ENCODE measurements at regions not wholly inside any gene's neighbourhood (a gene's known extent, or its start where the extent isn't known, plus 50 kb on each side); places are given as distances from the start of the nearest gene placed in this dataset.

DNA sequence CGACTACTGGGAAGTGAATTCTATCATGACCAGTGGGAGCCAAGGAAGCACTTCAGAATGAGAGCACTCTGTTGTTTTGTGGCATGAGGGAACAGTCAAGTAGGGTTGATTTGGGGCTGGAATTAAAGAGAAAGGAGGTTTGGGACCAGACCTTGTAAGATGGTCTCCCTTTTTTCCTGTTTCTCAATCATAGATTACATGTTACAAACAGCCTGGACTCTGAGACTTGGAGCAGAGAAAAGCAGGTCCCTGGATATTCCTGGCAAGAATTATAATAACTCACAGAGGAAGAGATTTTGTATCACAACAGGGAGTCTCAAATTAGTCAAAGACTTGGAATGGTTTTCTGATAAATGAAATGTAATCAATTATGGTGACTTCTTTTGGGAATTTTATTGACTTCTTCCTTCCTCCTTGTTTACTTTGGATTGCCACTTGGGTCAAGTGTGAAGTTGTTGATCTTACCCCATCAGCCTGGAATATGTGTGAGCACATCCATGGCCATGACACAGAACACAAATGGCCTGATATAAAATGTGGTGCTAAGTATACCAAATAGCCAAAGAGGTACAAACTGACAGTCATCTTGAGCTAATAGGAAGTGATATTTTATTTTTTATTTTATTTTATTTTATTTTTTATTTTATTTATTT, 131.0 kb upstream of the OSMR start:
- no peaks in the 10 kb centered on the region for H3K27me3 ChIP-seq
- WGBS, 2 donors, result 24 to 29% methylated on average over 1 of the region's 1 CpG
- no peak for TF ChIP-seq CTCF (IDR thresholded peaks at IDR 0.05)
- H3K4me3 ChIP-seq, result no peak overlapping the region
- intact Hi-C loops (cut with DNase I), result no loop called here
- FAIRE-seq, result no peak
- H3K36me3 ChIP-seq, result no peaks in the 10 kb centered on the region
- H3K4me1 ChIP-seq, result no peaks in the 10 kb centered on the region
- no peak for DNase-seq
- H3K27ac ChIP-seq, result no peak overlapping the region
- ATAC-seq, result no peak
- H3K9me3 ChIP-seq, result no peaks in the 10 kb centered on the region

DNA sequence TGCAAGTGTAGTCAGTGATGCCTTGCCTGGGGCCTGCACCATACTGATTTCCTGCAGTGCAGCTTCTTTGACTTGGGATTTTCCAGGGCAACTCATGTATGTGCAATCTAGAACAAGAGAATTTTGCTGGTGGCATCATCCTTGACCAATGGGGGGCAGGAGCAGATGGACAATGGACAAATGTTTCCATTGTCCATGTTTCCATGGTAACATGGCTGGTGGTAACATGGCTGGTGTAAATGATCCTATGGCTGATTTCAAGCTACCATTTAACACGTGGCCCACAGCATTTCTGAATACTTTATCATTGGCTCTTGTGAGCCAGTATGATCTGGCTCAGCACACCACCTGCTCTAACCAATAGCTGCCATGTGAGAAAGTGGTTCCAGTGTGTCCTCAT, 130.1 kb upstream of the OSMR start:
- no peaks in the 10 kb centered on the region for H3K27me3 ChIP-seq
- DNase-seq (no peak), ATAC-seq (no peak), FAIRE-seq (no peak)
- H3K4me3 ChIP-seq, result no peak overlapping the region
- no peaks in the 10 kb centered on the region for H3K9me3 ChIP-seq
- no peak for TF ChIP-seq CTCF (IDR thresholded peaks at IDR 0.05)
- H3K4me1 ChIP-seq, result no peaks in the 10 kb centered on the region
- 76 to 93% methylated on average over 1 of the region's 1 CpG for WGBS, 2 donors
- H3K36me3 ChIP-seq, result no peaks in the 10 kb centered on the region
- intact Hi-C loops (cut with DNase I), result no loop called here
- no peak overlapping the region for H3K27ac ChIP-seq

- Histone ChIP-seq H3K4me3 (no peak overlapping the region), H3K27ac (no peak overlapping the region), H3K27me3 (no peaks in the 10 kb centered on the region), H3K36me3 (no peaks in the 10 kb centered on the region), H3K9me3 (no peaks in the 10 kb centered on the region), H3K4me1 (no peaks in the 10 kb centered on the region)
- FAIRE-seq, result no peak
- TF ChIP-seq CTCF (IDR thresholded peaks at IDR 0.05), result no peak
- DNase-seq, result no peak
- no peak for ATAC-seq
- intact Hi-C loops (cut with DNase I), result no loop called here
- WGBS, 2 donors, result 61 to 68% methylated on average over 5 of the region's 5 CpGs
These were observed 129.3 kb upstream of the OSMR start for GRCh38 chr5:38716516-38716915.

DNA sequence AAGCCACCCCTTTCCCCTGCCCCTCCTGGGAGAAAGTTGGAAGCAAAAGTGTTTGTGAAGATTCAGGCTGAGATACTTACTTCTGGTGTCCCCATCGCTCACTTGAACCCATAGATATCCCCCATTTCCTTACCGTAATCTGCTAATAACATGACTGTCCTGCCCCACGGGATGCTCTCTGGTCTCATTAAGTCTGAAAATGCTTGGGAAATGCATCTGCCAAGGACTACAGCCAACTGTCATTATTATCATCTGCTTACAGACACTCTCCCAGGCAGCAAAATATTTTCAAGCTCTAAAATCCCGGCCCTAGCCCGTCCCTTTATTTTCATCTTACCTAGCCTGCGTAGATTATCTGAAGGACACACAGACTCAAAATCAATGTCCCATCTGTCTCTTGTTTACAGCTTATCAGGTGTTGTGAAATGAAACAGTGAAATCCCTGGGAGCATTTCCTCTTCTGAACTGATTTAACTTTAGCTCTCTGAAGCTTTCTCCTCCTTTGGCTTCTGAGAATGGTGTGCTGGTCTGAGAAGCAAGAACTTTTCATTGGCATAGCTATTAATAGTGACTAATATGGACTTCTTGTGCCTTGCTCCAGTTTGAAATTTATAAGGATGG, 126.9 kb upstream of the OSMR start:
- FAIRE-seq, result no peak
- Histone ChIP-seq H3K27ac (no peak overlapping the region), H3K36me3 (no peaks in the 10 kb centered on the region), H3K27me3 (no peaks in the 10 kb centered on the region), H3K4me1 (no peaks in the 10 kb centered on the region), H3K4me3 (no peak overlapping the region), H3K9me3 (no peaks in the 10 kb centered on the region)
- TF ChIP-seq CTCF (IDR thresholded peaks at IDR 0.05), result no peak
- no peak for DNase-seq
- intact Hi-C loops (cut with DNase I), result no loop called here
- ATAC-seq, result peak in 2 of 4 donors; percentile 12 to 31
- WGBS, 2 donors, result 36% methylated on average over 6 of the region's 6 CpGs

- intact Hi-C loops (cut with DNase I), result no loop called here
- Histone ChIP-seq H3K27me3 (no peaks in the 10 kb centered on the region), H3K4me3 (no peak overlapping the region), H3K36me3 (no peaks in the 10 kb centered on the region), H3K27ac (no peak overlapping the region), H3K4me1 (no peaks in the 10 kb centered on the region), H3K9me3 (no peaks in the 10 kb centered on the region)
- FAIRE-seq, result no peak
- ATAC-seq, result no peak
- DNase-seq, result no peak
- TF ChIP-seq CTCF (IDR thresholded peaks at IDR 0.05), result no peak
- 58 to 80% methylated on average over 1 of the region's 1 CpG for WGBS, 2 donors
These were observed 126.4 kb upstream of the OSMR start for GRCh38 chr5:38719403-38719802.

Measured in pancreas (tissue), 10 donors.